H1 (cell line): ENCODE measurements at regions not wholly inside any gene's neighbourhood (a gene's known extent, or its start where the extent isn't known, plus 50 kb on each side); places are given as distances from the start of the nearest gene placed in this dataset.
A peak's percentile ranks its signal among the peaks of the same experiment; 100 is the strongest.

ENCODE experiments used
- CTCF ChIA-PET: fragments of 300-600 bp; sonication (Branson Sonifier 250); formaldehyde crosslinking; loops from one replicate; lab custom pipeline; 2021; ENCODE audit not compliant: partially characterized antibody; lab: Charles Lee
- POLR2A ChIA-PET: fragments of 300-600 bp; sonication (Branson Sonifier 250); formaldehyde crosslinking; loops from one replicate; lab custom pipeline; 2021; ENCODE audit warnings: inconsistent platforms; ENCODE audit not compliant: partially characterized antibody; lab: Charles Lee
- DNase-seq, 2 experiments: peaks; one replicate each; pipeline versions ENCODE4 v3.0.0 to v3.0.0-alpha.2; 2010 to 2022; ENCODE audit warnings: low spot score in 2 of 2, low read depth in 1 of 2, mixed read lengths in 1 of 2
- FAIRE-seq: peaks from 2 replicates; lab custom pipeline; 2011; peaks lifted over from hg19 to GRCh38; lab: Jason Lieb, UNC
- H2AFZ ChIP-seq: 2 replicates; pipeline ENCODE4 v1.8.1; 2012; ENCODE audit warnings: low read length, inconsistent platforms
- H2AK5ac ChIP-seq: 2 replicates; pipeline ENCODE4 v1.6.1; 2013; ENCODE audit warnings: low read depth, low read length
- H2BK120ac ChIP-seq: replicated peaks from 2 replicates; pipeline ENCODE3; 2013; ENCODE audit warnings: low read depth, low read length, inconsistent platforms
- H2BK12ac ChIP-seq: 2 replicates; pipeline ENCODE4 v1.6.1; 2013; ENCODE audit warnings: low read depth, low read length
- H2BK15ac ChIP-seq: 2 replicates; pipeline ENCODE4 v1.6.1; 2013; ENCODE audit warnings: low read length
- H2BK20ac ChIP-seq: 2 replicates; pipeline ENCODE4 v1.6.1; 2013; ENCODE audit warnings: low read length
- H2BK5ac ChIP-seq: 2 replicates; pipeline ENCODE4 v1.6.1; 2013; ENCODE audit warnings: low read depth, low read length
- H3K14ac ChIP-seq: 2 replicates; pipeline ENCODE4 v1.6.1; 2013; ENCODE audit warnings: inconsistent platforms; ENCODE audit not compliant: insufficient read length
- H3K18ac ChIP-seq: 2 replicates; pipeline ENCODE4 v1.6.1; 2013; ENCODE audit warnings: low read length; ENCODE audit errors: extremely low read depth
- H3K23ac ChIP-seq: 2 replicates; pipeline ENCODE4 v1.6.1; 2013; ENCODE audit warnings: inconsistent platforms; ENCODE audit not compliant: insufficient read length
- H3K23me2 ChIP-seq: 2 replicates; pipeline ENCODE4 v1.6.1; 2013; ENCODE audit warnings: low read depth, low read length
- H3K27ac ChIP-seq: 2 replicates; pipeline ENCODE4 v1.6.1; 2011; ENCODE audit warnings: low read depth, low read length, inconsistent platforms
- H3K27me3 ChIP-seq, 4 experiments: replicated peaks in 1 of 4; 1 replicate in 1 of 4; 2 replicates in 3 of 4; pipeline versions ENCODE4 v1.6.1 to v1.8.1; 2011 to 2013; ENCODE audit warnings: low read length in 3 of 4, mild to moderate bottlenecking in 3 of 4, inconsistent platforms in 2 of 4, mixed read lengths in 2 of 4, moderate library complexity in 1 of 4; ENCODE audit not compliant: control insufficient read depth in 3 of 4, insufficient read depth in 3 of 4; ENCODE audit errors: extremely low read depth in 1 of 4
- H3K36me3 ChIP-seq, 4 experiments: 2 replicates each; pipeline versions ENCODE4 v1.6.1 to v1.8.1; 2011 to 2013; ENCODE audit warnings: mild to moderate bottlenecking in 4 of 4, low read length in 3 of 4, moderate library complexity in 2 of 4, control low read depth in 1 of 4, inconsistent platforms in 1 of 4; ENCODE audit not compliant: insufficient read depth in 4 of 4, control insufficient read depth in 2 of 4
- H3K4ac ChIP-seq: replicated peaks from 2 replicates; pipeline ENCODE3; 2013; ENCODE audit warnings: low read length, low read depth, mixed read lengths, inconsistent platforms; ENCODE audit not compliant: insufficient read length
- H3K4me1 ChIP-seq, 4 experiments: replicated peaks in 1 of 4; 1 replicate in 1 of 4; 2 replicates in 3 of 4; pipeline versions ENCODE4 v1.6.1 to v1.8.1; 2011 to 2013; ENCODE audit warnings: low read length in 3 of 4, inconsistent platforms in 2 of 4, mixed read lengths in 1 of 4; ENCODE audit not compliant: insufficient read depth in 4 of 4, control insufficient read depth in 3 of 4
- H3K4me2 ChIP-seq, 2 experiments: 2 replicates each; pipeline versions ENCODE4 v1.6.1 to v1.8.1; 2011 to 2013; ENCODE audit warnings: low read depth in 2 of 2, low read length in 2 of 2, control low read depth in 1 of 2, inconsistent platforms in 1 of 2, mild to moderate bottlenecking in 1 of 2; ENCODE audit not compliant: insufficient read depth in 1 of 2
- H3K4me3 ChIP-seq, 4 experiments: fragments of 200-600, 300-600 bp in 1 of 4; sonication (generic), shearing (Covaris generic), sonication (Bioruptor Twin) in 1 of 4; 2 replicates each; pipeline versions ENCODE4 v1.5.1 to v1.8.1; 2011 to 2016; ENCODE audit warnings: low read length in 4 of 4, low read depth in 3 of 4, control low read depth in 2 of 4, inconsistent platforms in 2 of 4, mild to moderate bottlenecking in 2 of 4, mixed read lengths in 1 of 4, moderate library complexity in 1 of 4; ENCODE audit not compliant: insufficient read depth in 2 of 4; ENCODE audit errors: extremely low read depth in 1 of 4
- H3K56ac ChIP-seq: replicated peaks from 2 replicates; pipeline ENCODE3; 2013; ENCODE audit warnings: low read depth, mild to moderate bottlenecking, mixed read lengths, low read length, inconsistent platforms; ENCODE audit not compliant: insufficient read length
- H3K79me1 ChIP-seq: 2 replicates; pipeline ENCODE4 v1.6.1; 2013; ENCODE audit warnings: low read depth, low read length, control low read depth
- H3K79me2 ChIP-seq, 2 experiments: 2 replicates each; pipeline versions ENCODE4 v1.6.1 to v1.8.1; 2012 to 2013; ENCODE audit warnings: low read length in 2 of 2, mild to moderate bottlenecking in 2 of 2, inconsistent platforms in 1 of 2; ENCODE audit not compliant: insufficient read depth in 2 of 2, control insufficient read depth in 1 of 2
- H3K9ac ChIP-seq, 4 experiments: replicated peaks in 1 of 4; 1 replicate in 1 of 4; 2 replicates in 3 of 4; pipeline versions ENCODE4 v1.6.1 to v1.8.1; 2011 to 2013; ENCODE audit warnings: low read depth in 3 of 4, low read length in 3 of 4, control low read depth in 2 of 4, mild to moderate bottlenecking in 2 of 4, moderate library complexity in 2 of 4, inconsistent platforms in 1 of 4; ENCODE audit errors: extremely low read depth in 1 of 4
- H3K9me3 ChIP-seq, 2 experiments: 2 replicates each; pipeline versions ENCODE4 v1.6.1 to v1.8.1; 2012 to 2013; ENCODE audit warnings: mild to moderate bottlenecking in 2 of 2, moderate library complexity in 2 of 2, control low read depth in 1 of 2, inconsistent platforms in 1 of 2, low read depth in 1 of 2, low read length in 1 of 2, mixed read lengths in 1 of 2; ENCODE audit not compliant: insufficient read depth in 2 of 2
- H4K20me1 ChIP-seq, 2 experiments: replicated peaks in 1 of 2; 2 replicates each; pipeline versions ENCODE3 to v1.8.1; 2011 to 2013; ENCODE audit warnings: inconsistent platforms in 2 of 2, low read length in 2 of 2, mild to moderate bottlenecking in 1 of 2; ENCODE audit not compliant: insufficient read depth in 2 of 2, control insufficient read depth in 1 of 2
- H4K5ac ChIP-seq: 2 replicates; pipeline ENCODE4 v1.6.1; 2013; ENCODE audit warnings: low read length, low read depth, mixed read lengths, inconsistent platforms; ENCODE audit not compliant: insufficient read length
- H4K8ac ChIP-seq: 2 replicates; pipeline ENCODE4 v1.8.0; 2013; ENCODE audit warnings: mild to moderate bottlenecking, moderate library complexity, low read length, inconsistent platforms; ENCODE audit not compliant: insufficient read depth; ENCODE audit errors: extremely low read depth
- H4K91ac ChIP-seq: replicated peaks from 2 replicates; pipeline ENCODE3; 2013; ENCODE audit warnings: low read length, mixed read lengths, inconsistent platforms; ENCODE audit not compliant: insufficient read length
- CBX8 ChIP-seq: fragments of 300-800, 300-1000 bp; sonication (generic); IDR thresholded peaks from 2 replicates; pipeline ENCODE4 v1.7.1; 2016; ENCODE audit warnings: low read depth, low read length, borderline replicate concordance
- CHD1 ChIP-seq: IDR thresholded peaks from 2 replicates; pipeline ENCODE4 v1.6.1; 2012; ENCODE audit warnings: low read depth, low read length, improper control_type of control experiment
- EGR1 ChIP-seq: IDR thresholded peaks from 2 replicates; pipeline ENCODE4 v1.6.1; 2011; ENCODE audit warnings: low read depth, low read length, borderline replicate concordance
- MAFK ChIP-seq: IDR thresholded peaks from 2 replicates; pipeline ENCODE4 v1.6.1; 2012; ENCODE audit warnings: low read depth, mild to moderate bottlenecking, improper control_type of control experiment, low read length
- POU5F1 ChIP-seq: IDR thresholded peaks from 2 replicates; pipeline ENCODE4 v1.6.1; 2011; ENCODE audit warnings: low read depth, mild to moderate bottlenecking, low read length, moderate library complexity
- RAD21 ChIP-seq, 2 experiments: IDR thresholded peaks in 1 of 2; conservative IDR thresholded peaks in 1 of 2; 2 replicates each; pipeline ENCODE4 v1.6.1; 2011; ENCODE audit warnings: low read depth in 2 of 2, low read length in 2 of 2, improper control_type of control experiment in 1 of 2, inconsistent platforms in 1 of 2, mild to moderate bottlenecking in 1 of 2, moderate library complexity in 1 of 2
- SP1 ChIP-seq: IDR thresholded peaks from 2 replicates; pipeline ENCODE4 v1.6.1; 2011; ENCODE audit warnings: low read depth, low read length
- TAF7 ChIP-seq: optimal IDR thresholded peaks from 2 replicates; pipeline ENCODE3; 2011; ENCODE audit warnings: low read depth, mild to moderate bottlenecking, inconsistent platforms, low read length, moderate library complexity, borderline replicate concordance
- TBP ChIP-seq: IDR thresholded peaks from 2 replicates; pipeline ENCODE4 v1.6.1; 2011; ENCODE audit warnings: low read depth, low read length, improper control_type of control experiment
- TCF12 ChIP-seq: IDR thresholded peaks from 2 replicates; pipeline ENCODE4 v1.6.1; 2011; ENCODE audit warnings: low read depth, mild to moderate bottlenecking, low read length
- YY1 ChIP-seq: IDR thresholded peaks from 2 replicates; pipeline ENCODE4 v1.6.1; 2011; ENCODE audit warnings: low read depth, mild to moderate bottlenecking, low read length
- WGBS, 2 experiments: shearing (Covaris generic) in 1 of 2; methylation state at CpG; one replicate each; pipeline versions ENCODE4 v1.1.6 to v1.1.7; 2013 to 2015; ENCODE audit warnings: low lambda C conversion rate in 2 of 2, mixed read lengths in 2 of 2, inconsistent platforms in 1 of 2, low coverage in 1 of 2, missing lambda C conversion rate in 1 of 2; ENCODE audit not compliant: insufficient replicate concordance in 2 of 2, insufficient coverage in 1 of 2, insufficient read length in 1 of 2; ENCODE audit errors: extremely low coverage in 1 of 2, missing lambda C conversion rate in 1 of 2; 5-methylcytosine and 5-hydroxymethylcytosine counted together
- TF ChIP-seq, protein P1 (sequence below): IDR thresholded peaks from 2 replicates; pipeline ENCODE4 v1.6.1; 2011; ENCODE audit warnings: low read depth, mild to moderate bottlenecking, low read length; ENCODE audit not compliant: insufficient read depth
- TF ChIP-seq, protein P2 (sequence below): IDR thresholded peaks from 2 replicates; pipeline ENCODE4 v1.6.1; 2011; ENCODE audit warnings: low read length, improper control_type of control experiment

DNA sequence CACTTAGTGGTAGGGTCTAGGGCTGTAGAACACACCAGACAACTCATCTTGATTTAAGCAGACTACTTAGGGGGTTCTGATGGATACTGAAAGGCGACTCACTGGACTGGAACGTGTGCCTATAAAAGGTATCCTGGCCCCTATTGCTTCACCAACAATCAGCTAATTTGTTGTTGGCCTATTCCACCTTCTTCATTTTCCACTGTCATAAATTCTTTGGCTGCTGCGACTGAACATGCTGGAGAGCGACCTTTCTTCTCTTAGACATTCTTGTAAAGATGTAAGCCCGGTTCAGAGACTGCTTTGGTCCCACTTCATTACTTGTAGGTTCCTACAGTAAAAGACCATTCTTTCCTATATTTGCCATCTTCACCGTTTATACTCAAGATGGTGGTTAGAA, 609.9 kb upstream of the CITED2 start:
- CTCF ChIA-PET = no interaction called here
- TF ChIP-seq EGR1 (no peak), CBX8 (no peak), YY1 (no peak), CHD1 (no peak), MAFK (no peak), TBP (no peak), POU5F1 (no peak), SP1 (no peak), TCF12 (no peak), RAD21 (IDR thresholded peaks at IDR 0.05 in 1 of 2, conservative IDR thresholded peaks at IDR 0.05 in 1 of 2; ENCODE audit: low read depth in 2 of 2, low read length in 2 of 2) (no peak), TAF7 (no peak)
- TF ChIP-seq, protein P1, sequence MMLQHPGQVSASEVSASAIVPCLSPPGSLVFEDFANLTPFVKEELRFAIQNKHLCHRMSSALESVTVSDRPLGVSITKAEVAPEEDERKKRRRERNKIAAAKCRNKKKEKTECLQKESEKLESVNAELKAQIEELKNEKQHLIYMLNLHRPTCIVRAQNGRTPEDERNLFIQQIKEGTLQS = no peak
- TF ChIP-seq, protein P2, sequence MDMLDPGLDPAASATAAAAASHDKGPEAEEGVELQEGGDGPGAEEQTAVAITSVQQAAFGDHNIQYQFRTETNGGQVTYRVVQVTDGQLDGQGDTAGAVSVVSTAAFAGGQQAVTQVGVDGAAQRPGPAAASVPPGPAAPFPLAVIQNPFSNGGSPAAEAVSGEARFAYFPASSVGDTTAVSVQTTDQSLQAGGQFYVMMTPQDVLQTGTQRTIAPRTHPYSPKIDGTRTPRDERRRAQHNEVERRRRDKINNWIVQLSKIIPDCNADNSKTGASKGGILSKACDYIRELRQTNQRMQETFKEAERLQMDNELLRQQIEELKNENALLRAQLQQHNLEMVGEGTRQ = no peak

More for the DNA sequence above, 609.9 kb upstream of the CITED2 start:
- 96% methylated on average over 6 of the region's 6 CpGs; no CpG with 5 or more reads in 1 of the 2 experiments for WGBS, 2 experiments
- POLR2A ChIA-PET = no interaction called here
- no peak overlapping the region for H3K4ac ChIP-seq
- H2BK5ac ChIP-seq = no peak overlapping the region
- H2BK12ac ChIP-seq = 0 out of 2 replicates have a peak overlapping the region, but pooled peaks have one; percentile 27
- no peak overlapping the region for H3K4me3 ChIP-seq
- DNase-seq = no peak
- no peaks in the 10 kb centered on the region for H4K20me1 ChIP-seq
- H3K9me3 ChIP-seq = no peaks in the 10 kb centered on the region
- H2BK20ac ChIP-seq = no peak overlapping the region
- no peaks in the 10 kb centered on the region; the same call in 1 of the 2 replicates for H3K23me2 ChIP-seq
- no peak overlapping the region for H4K91ac ChIP-seq
- H2BK15ac ChIP-seq = no peak overlapping the region
- no peaks in the 10 kb centered on the region for H3K36me3 ChIP-seq
- no peak overlapping the region for H3K23ac ChIP-seq
- no peak overlapping the region for H3K56ac ChIP-seq
- H3K9ac ChIP-seq = no peak overlapping the region
- H3K27ac ChIP-seq = no peak overlapping the region
- no peak overlapping the region for H3K18ac ChIP-seq
- H3K4me2 ChIP-seq = no peak overlapping the region
- no peak overlapping the region for H3K14ac ChIP-seq
- H3K4me1 ChIP-seq = peaks cover 0 to 13% (median 6%) of the 10 kb centered on the region in 4 experiments; a peak in 5 of 7 replicates
- no peak for FAIRE-seq
- no peak overlapping the region for H2BK120ac ChIP-seq
- H4K8ac ChIP-seq = no peak overlapping the region
- no peak overlapping the region for H2AFZ ChIP-seq
- no peak overlapping the region for H2AK5ac ChIP-seq
- no peak overlapping the region for H4K5ac ChIP-seq
- no peaks in the 10 kb centered on the region for H3K79me2 ChIP-seq
- H3K79me1 ChIP-seq = no peaks in the 10 kb centered on the region
- no peaks in the 10 kb centered on the region for H3K27me3 ChIP-seq
